ENCODE measurements at regions not wholly inside any gene's neighbourhood (a gene's known extent, or its start where the extent isn't known, plus 50 kb on each side); places are given as distances from the start of the nearest gene placed in this dataset.
A peak's percentile ranks its signal among the peaks of the same experiment; 100 is the strongest.

GRCh38 chr18:11553098-11553940 is 56.1 kb upstream of the SLC35G4 start:
- DNase-seq (ENCODE audit: low read depth): peak; percentile 23

GRCh38 chr18:11548916-11549551 is 60.4 kb upstream of the SLC35G4 start:
- DNase-seq (ENCODE audit: low read depth): no peak

GRCh38 chr18:11548396-11548795 is 61.0 kb upstream of the SLC35G4 start:
- DNase-seq (ENCODE audit: low read depth): no peak

- DNase-seq (ENCODE audit: low read depth): no peak
Measured at GRCh38 chr18:11544060-11544633, 65.2 kb upstream of the SLC35G4 start.

GRCh38 chr18:11541179-11541578 is 68.2 kb upstream of the SLC35G4 start:
- no peak for DNase-seq (ENCODE audit: low read depth)

- no peak for DNase-seq (ENCODE audit: low read depth)
Measured at GRCh38 chr18:11533942-11534496, 75.4 kb upstream of the SLC35G4 start.

- DNase-seq (ENCODE audit: low read depth): no peak
Measured at GRCh38 chr18:11533513-11533890, 75.9 kb upstream of the SLC35G4 start.

GRCh38 chr18:11532758-11533512 is 76.5 kb upstream of the SLC35G4 start:
- DNase-seq (ENCODE audit: low read depth): no peak

- DNase-seq (ENCODE audit: low read depth): no peak
Measured at GRCh38 chr18:11529081-11529480, 80.3 kb upstream of the SLC35G4 start.

- DNase-seq (ENCODE audit: low read depth): no peak
Measured at GRCh38 chr18:11526675-11527074, 82.7 kb upstream of the SLC35G4 start.

GRCh38 chr18:11523804-11524203 is 85.6 kb upstream of the SLC35G4 start:
- DNase-seq (ENCODE audit: low read depth): no peak

GRCh38 chr18:11522992-11523391 is 86.4 kb upstream of the SLC35G4 start:
- DNase-seq (ENCODE audit: low read depth): no peak

GRCh38 chr18:11521853-11522252 is 87.5 kb upstream of the SLC35G4 start:
- no peak for DNase-seq (ENCODE audit: low read depth)

GRCh38 chr18:11520536-11520935 is 88.9 kb upstream of the SLC35G4 start:
- DNase-seq (ENCODE audit: low read depth): no peak

GRCh38 chr18:11518788-11519685 is 90.4 kb upstream of the SLC35G4 start:
- peak; percentile 18 for DNase-seq (ENCODE audit: low read depth)

GRCh38 chr18:11517704-11518103 is 91.7 kb upstream of the SLC35G4 start:
- DNase-seq (ENCODE audit: low read depth): no peak

- no peak for DNase-seq (ENCODE audit: low read depth)
Measured at GRCh38 chr18:11516751-11517503, 92.5 kb upstream of the SLC35G4 start.

- no peak for DNase-seq (ENCODE audit: low read depth)
Measured at GRCh38 chr18:11514267-11514666, 95.1 kb upstream of the SLC35G4 start.

- no peak for DNase-seq (ENCODE audit: low read depth)
Measured at GRCh38 chr18:11512096-11513025, 97.0 kb upstream of the SLC35G4 start.
